Astrocyte (in vitro differentiated cells and primary cell): ENCODE measurements at regions not wholly inside any gene's neighbourhood (a gene's known extent, or its start where the extent isn't known, plus 50 kb on each side); places are given as distances from the start of the nearest gene placed in this dataset.

Experiments used
- CTCF ChIP-seq: IDR thresholded peaks from 2 replicates; pipeline ENCODE4 v1.5.1; 2011; ENCODE audit warnings: low read depth, mild to moderate bottlenecking, inconsistent platforms, low read length, moderate library complexity; ENCODE audit not compliant: insufficient read depth
- EZH2 ChIP-seq: IDR thresholded peaks from 2 replicates; pipeline ENCODE4 v1.6.1; 2012; ENCODE audit warnings: mild to moderate bottlenecking, low read length, inconsistent platforms; ENCODE audit not compliant: insufficient read depth

- TF ChIP-seq CTCF (no peak), EZH2 (no peak)
These were observed 640.4 kb upstream of the ROBO1 start for GRCh38 chr3:80408030-80408721.
